H1 (cell line): ENCODE measurements at regions not wholly inside any gene's neighbourhood (a gene's known extent, or its start where the extent isn't known, plus 50 kb on each side); places are given as distances from the start of the nearest gene placed in this dataset.

Source experiments
- CTCF ChIA-PET: fragments of 300-600 bp; sonication (Branson Sonifier 250); formaldehyde crosslinking; loops from one replicate; lab custom pipeline; 2021; ENCODE audit not compliant: partially characterized antibody; lab: Charles Lee
- POLR2A ChIA-PET: fragments of 300-600 bp; sonication (Branson Sonifier 250); formaldehyde crosslinking; loops from one replicate; lab custom pipeline; 2021; ENCODE audit warnings: inconsistent platforms; ENCODE audit not compliant: partially characterized antibody; lab: Charles Lee
- DNase-seq, 2 experiments: peaks; one replicate each; pipeline versions ENCODE4 v3.0.0 to v3.0.0-alpha.2; 2010 to 2022; ENCODE audit warnings: low spot score in 2 of 2, low read depth in 1 of 2, mixed read lengths in 1 of 2
- FAIRE-seq: peaks from 2 replicates; lab custom pipeline; 2011; peaks lifted over from hg19 to GRCh38; lab: Jason Lieb, UNC
- H2AFZ ChIP-seq: 2 replicates; pipeline ENCODE4 v1.8.1; 2012; ENCODE audit warnings: low read length, inconsistent platforms
- H2AK5ac ChIP-seq: 2 replicates; pipeline ENCODE4 v1.6.1; 2013; ENCODE audit warnings: low read depth, low read length
- H2BK120ac ChIP-seq: replicated peaks from 2 replicates; pipeline ENCODE3; 2013; ENCODE audit warnings: low read depth, low read length, inconsistent platforms
- H2BK12ac ChIP-seq: 2 replicates; pipeline ENCODE4 v1.6.1; 2013; ENCODE audit warnings: low read depth, low read length
- H2BK15ac ChIP-seq: 2 replicates; pipeline ENCODE4 v1.6.1; 2013; ENCODE audit warnings: low read length
- H2BK20ac ChIP-seq: 2 replicates; pipeline ENCODE4 v1.6.1; 2013; ENCODE audit warnings: low read length
- H2BK5ac ChIP-seq: 2 replicates; pipeline ENCODE4 v1.6.1; 2013; ENCODE audit warnings: low read depth, low read length
- H3K14ac ChIP-seq: 2 replicates; pipeline ENCODE4 v1.6.1; 2013; ENCODE audit warnings: inconsistent platforms; ENCODE audit not compliant: insufficient read length
- H3K18ac ChIP-seq: 2 replicates; pipeline ENCODE4 v1.6.1; 2013; ENCODE audit warnings: low read length; ENCODE audit errors: extremely low read depth
- H3K23ac ChIP-seq: 2 replicates; pipeline ENCODE4 v1.6.1; 2013; ENCODE audit warnings: inconsistent platforms; ENCODE audit not compliant: insufficient read length
- H3K23me2 ChIP-seq: 2 replicates; pipeline ENCODE4 v1.6.1; 2013; ENCODE audit warnings: low read depth, low read length
- H3K27ac ChIP-seq: 2 replicates; pipeline ENCODE4 v1.6.1; 2011; ENCODE audit warnings: low read depth, low read length, inconsistent platforms
- H3K27me3 ChIP-seq, 4 experiments: replicated peaks in 1 of 4; 1 replicate in 1 of 4; 2 replicates in 3 of 4; pipeline versions ENCODE4 v1.6.1 to v1.8.1; 2011 to 2013; ENCODE audit warnings: low read length in 3 of 4, mild to moderate bottlenecking in 3 of 4, inconsistent platforms in 2 of 4, mixed read lengths in 2 of 4, moderate library complexity in 1 of 4; ENCODE audit not compliant: control insufficient read depth in 3 of 4, insufficient read depth in 3 of 4; ENCODE audit errors: extremely low read depth in 1 of 4
- H3K36me3 ChIP-seq, 4 experiments: 2 replicates each; pipeline versions ENCODE4 v1.6.1 to v1.8.1; 2011 to 2013; ENCODE audit warnings: mild to moderate bottlenecking in 4 of 4, low read length in 3 of 4, moderate library complexity in 2 of 4, control low read depth in 1 of 4, inconsistent platforms in 1 of 4; ENCODE audit not compliant: insufficient read depth in 4 of 4, control insufficient read depth in 2 of 4
- H3K4ac ChIP-seq: replicated peaks from 2 replicates; pipeline ENCODE3; 2013; ENCODE audit warnings: low read length, low read depth, mixed read lengths, inconsistent platforms; ENCODE audit not compliant: insufficient read length
- H3K4me1 ChIP-seq, 4 experiments: replicated peaks in 1 of 4; 1 replicate in 1 of 4; 2 replicates in 3 of 4; pipeline versions ENCODE4 v1.6.1 to v1.8.1; 2011 to 2013; ENCODE audit warnings: low read length in 3 of 4, inconsistent platforms in 2 of 4, mixed read lengths in 1 of 4; ENCODE audit not compliant: insufficient read depth in 4 of 4, control insufficient read depth in 3 of 4
- H3K4me2 ChIP-seq, 2 experiments: 2 replicates each; pipeline versions ENCODE4 v1.6.1 to v1.8.1; 2011 to 2013; ENCODE audit warnings: low read depth in 2 of 2, low read length in 2 of 2, control low read depth in 1 of 2, inconsistent platforms in 1 of 2, mild to moderate bottlenecking in 1 of 2; ENCODE audit not compliant: insufficient read depth in 1 of 2
- H3K4me3 ChIP-seq, 4 experiments: fragments of 200-600, 300-600 bp in 1 of 4; sonication (generic), shearing (Covaris generic), sonication (Bioruptor Twin) in 1 of 4; 2 replicates each; pipeline versions ENCODE4 v1.5.1 to v1.8.1; 2011 to 2016; ENCODE audit warnings: low read length in 4 of 4, low read depth in 3 of 4, control low read depth in 2 of 4, inconsistent platforms in 2 of 4, mild to moderate bottlenecking in 2 of 4, mixed read lengths in 1 of 4, moderate library complexity in 1 of 4; ENCODE audit not compliant: insufficient read depth in 2 of 4; ENCODE audit errors: extremely low read depth in 1 of 4
- H3K56ac ChIP-seq: replicated peaks from 2 replicates; pipeline ENCODE3; 2013; ENCODE audit warnings: low read depth, mild to moderate bottlenecking, mixed read lengths, low read length, inconsistent platforms; ENCODE audit not compliant: insufficient read length
- H3K79me1 ChIP-seq: 2 replicates; pipeline ENCODE4 v1.6.1; 2013; ENCODE audit warnings: low read depth, low read length, control low read depth
- H3K79me2 ChIP-seq, 2 experiments: 2 replicates each; pipeline versions ENCODE4 v1.6.1 to v1.8.1; 2012 to 2013; ENCODE audit warnings: low read length in 2 of 2, mild to moderate bottlenecking in 2 of 2, inconsistent platforms in 1 of 2; ENCODE audit not compliant: insufficient read depth in 2 of 2, control insufficient read depth in 1 of 2
- H3K9ac ChIP-seq, 4 experiments: replicated peaks in 1 of 4; 1 replicate in 1 of 4; 2 replicates in 3 of 4; pipeline versions ENCODE4 v1.6.1 to v1.8.1; 2011 to 2013; ENCODE audit warnings: low read depth in 3 of 4, low read length in 3 of 4, control low read depth in 2 of 4, mild to moderate bottlenecking in 2 of 4, moderate library complexity in 2 of 4, inconsistent platforms in 1 of 4; ENCODE audit errors: extremely low read depth in 1 of 4
- H3K9me3 ChIP-seq, 2 experiments: 2 replicates each; pipeline versions ENCODE4 v1.6.1 to v1.8.1; 2012 to 2013; ENCODE audit warnings: mild to moderate bottlenecking in 2 of 2, moderate library complexity in 2 of 2, control low read depth in 1 of 2, inconsistent platforms in 1 of 2, low read depth in 1 of 2, low read length in 1 of 2, mixed read lengths in 1 of 2; ENCODE audit not compliant: insufficient read depth in 2 of 2
- H4K20me1 ChIP-seq, 2 experiments: replicated peaks in 1 of 2; 2 replicates each; pipeline versions ENCODE3 to v1.8.1; 2011 to 2013; ENCODE audit warnings: inconsistent platforms in 2 of 2, low read length in 2 of 2, mild to moderate bottlenecking in 1 of 2; ENCODE audit not compliant: insufficient read depth in 2 of 2, control insufficient read depth in 1 of 2
- H4K5ac ChIP-seq: 2 replicates; pipeline ENCODE4 v1.6.1; 2013; ENCODE audit warnings: low read length, low read depth, mixed read lengths, inconsistent platforms; ENCODE audit not compliant: insufficient read length
- H4K8ac ChIP-seq: 2 replicates; pipeline ENCODE4 v1.8.0; 2013; ENCODE audit warnings: mild to moderate bottlenecking, moderate library complexity, low read length, inconsistent platforms; ENCODE audit not compliant: insufficient read depth; ENCODE audit errors: extremely low read depth
- H4K91ac ChIP-seq: replicated peaks from 2 replicates; pipeline ENCODE3; 2013; ENCODE audit warnings: low read length, mixed read lengths, inconsistent platforms; ENCODE audit not compliant: insufficient read length
- BCL11A ChIP-seq, 2 experiments: IDR thresholded peaks; one replicate each; pipeline ENCODE4 v1.6.1; 2011; ENCODE audit warnings: low read depth in 2 of 2, low read length in 2 of 2, mild to moderate bottlenecking in 2 of 2
- BRCA1 ChIP-seq: IDR thresholded peaks from 2 replicates; pipeline ENCODE4 v1.6.1; 2012; ENCODE audit warnings: low read depth, low read length, improper control_type of control experiment
- MAFK ChIP-seq: IDR thresholded peaks from 2 replicates; pipeline ENCODE4 v1.6.1; 2012; ENCODE audit warnings: low read depth, mild to moderate bottlenecking, improper control_type of control experiment, low read length
- POU5F1 ChIP-seq: IDR thresholded peaks from 2 replicates; pipeline ENCODE4 v1.6.1; 2011; ENCODE audit warnings: low read depth, mild to moderate bottlenecking, low read length, moderate library complexity
- RXRA ChIP-seq: IDR thresholded peaks from 2 replicates; pipeline ENCODE4 v1.6.1; 2011; ENCODE audit warnings: low read depth, mild to moderate bottlenecking, low read length, moderate library complexity; ENCODE audit not compliant: insufficient read depth
- TAF7 ChIP-seq: optimal IDR thresholded peaks from 2 replicates; pipeline ENCODE3; 2011; ENCODE audit warnings: low read depth, mild to moderate bottlenecking, inconsistent platforms, low read length, moderate library complexity, borderline replicate concordance
- TBP ChIP-seq: IDR thresholded peaks from 2 replicates; pipeline ENCODE4 v1.6.1; 2011; ENCODE audit warnings: low read depth, low read length, improper control_type of control experiment
- WGBS, 2 experiments: shearing (Covaris generic) in 1 of 2; methylation state at CpG; one replicate each; pipeline versions ENCODE4 v1.1.6 to v1.1.7; 2013 to 2015; ENCODE audit warnings: low lambda C conversion rate in 2 of 2, mixed read lengths in 2 of 2, inconsistent platforms in 1 of 2, low coverage in 1 of 2, missing lambda C conversion rate in 1 of 2; ENCODE audit not compliant: insufficient replicate concordance in 2 of 2, insufficient coverage in 1 of 2, insufficient read length in 1 of 2; ENCODE audit errors: extremely low coverage in 1 of 2, missing lambda C conversion rate in 1 of 2; 5-methylcytosine and 5-hydroxymethylcytosine counted together

DNA sequence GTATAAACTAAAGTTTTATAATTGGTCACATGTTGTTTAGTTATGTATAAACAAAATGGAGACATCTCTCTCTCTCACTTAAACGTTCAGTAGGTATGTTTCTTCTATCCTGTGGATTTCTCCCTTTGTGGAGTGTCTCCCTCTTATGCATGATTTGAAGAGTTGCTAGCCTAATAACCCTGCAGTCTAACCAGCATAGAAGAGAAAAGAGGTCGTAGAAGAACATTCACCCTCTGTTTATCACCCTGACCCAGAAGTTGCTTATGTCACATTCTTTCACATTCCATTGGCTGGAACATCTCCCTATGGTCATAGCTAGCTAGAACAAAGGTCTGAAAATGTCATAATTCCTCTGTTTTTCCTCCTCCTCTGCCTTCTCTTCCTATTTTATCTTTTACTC, 176.8 kb upstream of the PCDH20 start:
- Histone ChIP-seq H3K9me3 (no peaks in the 10 kb centered on the region), H4K20me1 (no peaks in the 10 kb centered on the region), H3K27me3 (no peaks in the 10 kb centered on the region), H3K9ac (no peak overlapping the region), H3K27ac (no peak overlapping the region), H3K4me2 (no peak overlapping the region), H2BK5ac (no peak overlapping the region), H2BK120ac (no peak overlapping the region), H3K23me2 (no peaks in the 10 kb centered on the region), H4K8ac (no peak overlapping the region), H3K4ac (no peak overlapping the region), H2BK12ac (no peak overlapping the region), H2AFZ (peak overlapping the region; percentile 42; the same call in 1 of the 2 replicates), H3K56ac (no peak overlapping the region), H3K23ac (no peak overlapping the region), H2BK15ac (no peak overlapping the region), H3K79me1 (no peaks in the 10 kb centered on the region), H3K18ac (no peak overlapping the region), H3K4me1 (no peaks in the 10 kb centered on the region), H4K91ac (no peak overlapping the region), H2BK20ac (no peak overlapping the region), H2AK5ac (no peak overlapping the region), H3K4me3 (no peak overlapping the region), H3K14ac (no peak overlapping the region), H4K5ac (no peak overlapping the region), H3K36me3 (no peaks in the 10 kb centered on the region), H3K79me2 (no peaks in the 10 kb centered on the region)
- FAIRE-seq (no peak), DNase-seq (no peak)
- WGBS, 2 experiments, result 69% methylated on average over 2 of the region's 2 CpGs; no CpG with 5 or more reads in 1 of the 2 experiments
- ChIA-PET CTCF (no interaction called here), POLR2A (no interaction called here)
- no peak for TF ChIP-seq TAF7
- TF ChIP-seq RXRA, result no peak
- no peak for TF ChIP-seq BRCA1
- no peak for TF ChIP-seq MAFK
- TF ChIP-seq BCL11A (IDR thresholded peaks at IDR 0.05; ENCODE audit: low read depth in 2 of 2, low read length in 2 of 2), result no peak
- TF ChIP-seq TBP, result no peak
- TF ChIP-seq POU5F1, result no peak
